ENCODE measurements at regions not wholly inside any gene's neighbourhood (a gene's known extent, or its start where the extent isn't known, plus 50 kb on each side); places are given as distances from the start of the nearest gene placed in this dataset.

DNA sequence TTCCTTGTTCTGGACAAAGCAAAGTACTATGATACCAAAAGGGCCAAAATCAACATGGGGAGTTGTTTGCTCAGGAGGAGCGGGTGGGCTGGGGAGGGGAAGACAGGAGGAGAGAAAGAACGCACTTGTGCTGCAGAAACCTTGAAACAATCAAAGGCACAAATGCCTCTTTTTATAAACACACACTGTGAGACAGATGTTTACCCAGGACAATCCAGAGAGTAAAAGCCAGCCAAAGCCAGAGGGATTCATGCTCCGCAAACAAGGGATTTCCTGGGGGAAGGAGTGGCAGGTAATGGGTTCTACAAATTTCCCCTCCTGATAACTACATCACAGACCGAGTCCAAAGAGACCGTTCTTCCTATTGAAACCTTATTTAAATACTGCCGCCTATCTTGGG, 323.5 kb upstream of the SKOR2 start (continued):
- peak; percentile 96 for TF ChIP-seq HMG20B (CRISPR knock-in tag; conservative IDR thresholded peaks at IDR 0.05)
- 0 out of 2 replicates have a peak, but pooled peaks have one; percentile 28 for TF ChIP-seq TFE3 (CRISPR knock-in tag; IDR thresholded peaks at IDR 0.05)
- TF ChIP-seq FOXA1 (IDR thresholded peaks at IDR 0.05), result peak; percentile 61
- TF ChIP-seq FOXA1 (CRISPR knock-in tag; IDR thresholded peaks at IDR 0.05), result peak; percentile 95
- 0 out of 2 replicates have a peak, but pooled peaks have one; percentile 28 for TF ChIP-seq ZNF205 (CRISPR knock-in tag; IDR thresholded peaks at IDR 0.05)
- TF ChIP-seq HNF4A (CRISPR knock-in tag; IDR thresholded peaks at IDR 0.05), result peak; percentile 42; the same call in 1 of the 2 replicates
- 0 out of 2 replicates have a peak, but pooled peaks have one; percentile 32 for TF ChIP-seq ZNF646 (CRISPR knock-in tag; IDR thresholded peaks at IDR 0.05)
- peak; percentile 67; the same call in 1 of the 2 replicates for TF ChIP-seq TCF7L2 (IDR thresholded peaks at IDR 0.05; ENCODE audit: low read depth, low read length)
- TF ChIP-seq DRAP1 (CRISPR knock-in tag; IDR thresholded peaks at IDR 0.05), result peak; percentile 41
- TF ChIP-seq REST (IDR thresholded peaks at IDR 0.05; ENCODE audit: borderline replicate concordance in 1 of 2, low read depth in 1 of 2, low read length in 2 of 2), result peak in 1 of 2 experiments; percentile 72; a peak in 1 of 4 replicates
- TF ChIP-seq ETV6 (CRISPR knock-in tag; conservative IDR thresholded peaks at IDR 0.05), result 0 out of 2 replicates have a peak, but pooled peaks have one; percentile 42
- 0 out of 2 replicates have a peak, but pooled peaks have one; percentile 21 for TF ChIP-seq KLF12 (CRISPR knock-in tag; IDR thresholded peaks at IDR 0.05; ENCODE audit: borderline replicate concordance)
- peak; percentile 46; the same call in 1 of the 2 replicates for TF ChIP-seq ELF3 (CRISPR knock-in tag; IDR thresholded peaks at IDR 0.05)
- TF ChIP-seq SP5 (CRISPR knock-in tag; IDR thresholded peaks at IDR 0.05; ENCODE audit: borderline replicate concordance, low read depth), result peak; percentile 94
